Fibroblast of lung (primary cell): ENCODE measurements at regions not wholly inside any gene's neighbourhood (a gene's known extent, or its start where the extent isn't known, plus 50 kb on each side); places are given as distances from the start of the nearest gene placed in this dataset.

Source experiments
- EZH2 ChIP-seq: IDR thresholded peaks from 2 replicates; pipeline ENCODE4 v1.5.1; 2012; ENCODE audit warnings: low read length, control low read depth, mild to moderate bottlenecking; ENCODE audit errors: missing control alignments
- TF ChIP-seq, protein P1 (sequence below), 2 donors: IDR thresholded peaks in 1 of 2; conservative IDR thresholded peaks in 1 of 2; 1 replicate in 1 of 2; 2 replicates in 1 of 2; pipeline ENCODE4 v1.5.1; 2011 to 2012; ENCODE audit warnings: low read length in 2 of 2, control low read depth in 1 of 2, inconsistent platforms in 1 of 2, low read depth in 1 of 2, mild to moderate bottlenecking in 1 of 2

DNA sequence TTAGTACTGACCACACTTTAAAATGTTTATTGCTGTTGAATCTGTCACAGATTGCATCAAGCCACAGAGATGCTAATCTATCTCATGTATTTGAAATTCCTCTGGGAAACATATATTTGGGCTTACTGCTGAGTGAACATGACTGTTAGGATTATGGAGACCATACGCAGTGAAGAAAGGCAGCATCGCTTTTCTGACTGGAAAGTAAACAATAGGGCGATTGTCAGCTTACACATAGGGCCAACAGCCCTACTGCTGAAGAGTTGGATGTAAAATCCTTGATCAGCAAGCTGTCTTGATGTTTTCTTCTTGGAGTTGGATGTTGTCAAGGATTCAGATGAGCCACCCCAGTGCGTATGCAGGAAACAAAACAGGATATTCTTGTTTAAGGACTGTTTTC lies 368.7 kb upstream of the ADGRL2 start:
- TF ChIP-seq, protein P1, sequence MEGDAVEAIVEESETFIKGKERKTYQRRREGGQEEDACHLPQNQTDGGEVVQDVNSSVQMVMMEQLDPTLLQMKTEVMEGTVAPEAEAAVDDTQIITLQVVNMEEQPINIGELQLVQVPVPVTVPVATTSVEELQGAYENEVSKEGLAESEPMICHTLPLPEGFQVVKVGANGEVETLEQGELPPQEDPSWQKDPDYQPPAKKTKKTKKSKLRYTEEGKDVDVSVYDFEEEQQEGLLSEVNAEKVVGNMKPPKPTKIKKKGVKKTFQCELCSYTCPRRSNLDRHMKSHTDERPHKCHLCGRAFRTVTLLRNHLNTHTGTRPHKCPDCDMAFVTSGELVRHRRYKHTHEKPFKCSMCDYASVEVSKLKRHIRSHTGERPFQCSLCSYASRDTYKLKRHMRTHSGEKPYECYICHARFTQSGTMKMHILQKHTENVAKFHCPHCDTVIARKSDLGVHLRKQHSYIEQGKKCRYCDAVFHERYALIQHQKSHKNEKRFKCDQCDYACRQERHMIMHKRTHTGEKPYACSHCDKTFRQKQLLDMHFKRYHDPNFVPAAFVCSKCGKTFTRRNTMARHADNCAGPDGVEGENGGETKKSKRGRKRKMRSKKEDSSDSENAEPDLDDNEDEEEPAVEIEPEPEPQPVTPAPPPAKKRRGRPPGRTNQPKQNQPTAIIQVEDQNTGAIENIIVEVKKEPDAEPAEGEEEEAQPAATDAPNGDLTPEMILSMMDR (conservative IDR thresholded peaks at IDR 0.05 in 1 of 2, IDR thresholded peaks at IDR 0.05 in 1 of 2; ENCODE audit: low read depth in 1 of 2, low read length in 2 of 2): no peak
- TF ChIP-seq EZH2: no peak
